ENCODE measurements at regions not wholly inside any gene's neighbourhood (a gene's known extent, or its start where the extent isn't known, plus 50 kb on each side); places are given as distances from the start of the nearest gene placed in this dataset.
"Not testable (repeated sequence)": the region's sequence is repeated elsewhere in the genome, so short reads cannot be mapped to it uniquely, and the experiment has no call there.

- TF ChIP-seq TAF1 (IDR thresholded peaks at IDR 0.05; ENCODE audit: low read depth, low read length); RFX5 (IDR thresholded peaks at IDR 0.05; ENCODE audit: borderline replicate concordance, low read depth, low read length); POLR2AphosphoS5 (IDR thresholded peaks at IDR 0.05; ENCODE audit: low read depth, low read length); TAF7 (optimal IDR thresholded peaks at IDR 0.05; ENCODE audit: borderline replicate concordance, low read depth, low read length); CEBPB (IDR thresholded peaks at IDR 0.05; ENCODE audit: low read depth, low read length); POLR2A (IDR thresholded peaks at IDR 0.05; ENCODE audit: control extremely low read depth in 1 of 2, low read depth in 2 of 2, low read length in 2 of 2); GTF2F1 (IDR thresholded peaks at IDR 0.05; ENCODE audit: borderline replicate concordance, low read depth, low read length); NRF1 (IDR thresholded peaks at IDR 0.05; ENCODE audit: low read depth, low read length): not testable (repeated sequence)
- TF ChIP-seq, protein P1, sequence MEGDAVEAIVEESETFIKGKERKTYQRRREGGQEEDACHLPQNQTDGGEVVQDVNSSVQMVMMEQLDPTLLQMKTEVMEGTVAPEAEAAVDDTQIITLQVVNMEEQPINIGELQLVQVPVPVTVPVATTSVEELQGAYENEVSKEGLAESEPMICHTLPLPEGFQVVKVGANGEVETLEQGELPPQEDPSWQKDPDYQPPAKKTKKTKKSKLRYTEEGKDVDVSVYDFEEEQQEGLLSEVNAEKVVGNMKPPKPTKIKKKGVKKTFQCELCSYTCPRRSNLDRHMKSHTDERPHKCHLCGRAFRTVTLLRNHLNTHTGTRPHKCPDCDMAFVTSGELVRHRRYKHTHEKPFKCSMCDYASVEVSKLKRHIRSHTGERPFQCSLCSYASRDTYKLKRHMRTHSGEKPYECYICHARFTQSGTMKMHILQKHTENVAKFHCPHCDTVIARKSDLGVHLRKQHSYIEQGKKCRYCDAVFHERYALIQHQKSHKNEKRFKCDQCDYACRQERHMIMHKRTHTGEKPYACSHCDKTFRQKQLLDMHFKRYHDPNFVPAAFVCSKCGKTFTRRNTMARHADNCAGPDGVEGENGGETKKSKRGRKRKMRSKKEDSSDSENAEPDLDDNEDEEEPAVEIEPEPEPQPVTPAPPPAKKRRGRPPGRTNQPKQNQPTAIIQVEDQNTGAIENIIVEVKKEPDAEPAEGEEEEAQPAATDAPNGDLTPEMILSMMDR (IDR thresholded peaks at IDR 0.05; ENCODE audit: control extremely low read depth in 1 of 3, insufficient read depth in 1 of 3, low read depth in 1 of 3, low read length in 3 of 3), result not testable (repeated sequence)
- TF ChIP-seq, protein P2, sequence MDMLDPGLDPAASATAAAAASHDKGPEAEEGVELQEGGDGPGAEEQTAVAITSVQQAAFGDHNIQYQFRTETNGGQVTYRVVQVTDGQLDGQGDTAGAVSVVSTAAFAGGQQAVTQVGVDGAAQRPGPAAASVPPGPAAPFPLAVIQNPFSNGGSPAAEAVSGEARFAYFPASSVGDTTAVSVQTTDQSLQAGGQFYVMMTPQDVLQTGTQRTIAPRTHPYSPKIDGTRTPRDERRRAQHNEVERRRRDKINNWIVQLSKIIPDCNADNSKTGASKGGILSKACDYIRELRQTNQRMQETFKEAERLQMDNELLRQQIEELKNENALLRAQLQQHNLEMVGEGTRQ (IDR thresholded peaks at IDR 0.05; ENCODE audit: low read length), result not testable (repeated sequence)
Measured at GRCh38 chr7:63620169-63620735, 378.4 kb upstream of the ZNF722 start.
